K562 (cell line): ENCODE measurements at regions not wholly inside any gene's neighbourhood (a gene's known extent, or its start where the extent isn't known, plus 50 kb on each side); places are given as distances from the start of the nearest gene placed in this dataset.

Experiments
- ATAC-seq: fragments of 200-7000 bp; cut with Tn5 transposase; 3 replicates; pipeline ENCODE4 v1.9.1; 2020; ENCODE audit warnings: moderate library complexity
- BruUV-seq: library from RNA; stranded (reverse); fragments of 400-500 nt; replicated peaks from 2 replicates; lab custom pipeline; 2021; lab: Mats Ljungman, UMichigan
- CTCF ChIA-PET: fragments of 300-600 bp; formaldehyde crosslinking; extraction: SDS; loops from one replicate; lab custom pipeline; 2021; ENCODE audit warnings: low intra/inter-chr PET ratio; lab: Yijun Ruan, JAX
- POLR2A ChIA-PET: fragments of 300-600, 350-650 bp; sonication (Branson Sonifier 250); formaldehyde crosslinking; extraction: SDS; loops from one replicate; lab custom pipeline; 2021; ENCODE audit warnings: antibody characterized with exemption, inconsistent platforms; lab: Yijun Ruan, JAX
- DNase-seq, 4 experiments: peaks; one replicate each; pipeline versions ENCODE4 v3.0.0 to v3.0.0-alpha.2; 2011 to 2018; ENCODE audit warnings: low spot score in 3 of 4, mixed read lengths in 3 of 4; ENCODE audit errors: extremely low read depth in 1 of 4
- FAIRE-seq: peaks from 2 replicates; lab custom pipeline; 2011; peaks lifted over from hg19 to GRCh38; lab: Jason Lieb, UNC
- H2AFZ ChIP-seq: 2 replicates; pipeline ENCODE4 v1.6.0; 2011; ENCODE audit warnings: low read depth, low read length, control low read depth, inconsistent platforms
- H3K27ac ChIP-seq: fragments of 200-600 bp; 3 replicates; pipeline ENCODE4 v1.8.0; 2011; ENCODE audit warnings: low read depth, mild to moderate bottlenecking, control low read depth, inconsistent platforms, low read length, moderate library complexity, mixed read lengths; ENCODE audit errors: extremely low read depth
- H3K27me3 ChIP-seq, 2 experiments: fragments of 300-600 bp in 1 of 2; 2 replicates in 1 of 2; 3 replicates in 1 of 2; pipeline versions ENCODE4 v1.6.0 to v1.8.0; 2011; ENCODE audit warnings: inconsistent platforms in 2 of 2, low read length in 2 of 2, mild to moderate bottlenecking in 1 of 2, mixed read lengths in 1 of 2, moderate library complexity in 1 of 2; ENCODE audit not compliant: control insufficient read depth in 2 of 2, insufficient read depth in 2 of 2
- H3K36me3 ChIP-seq: fragments of 300-600 bp; 3 replicates; pipeline ENCODE4 v1.8.0; 2011; ENCODE audit warnings: mild to moderate bottlenecking, low read length, inconsistent platforms; ENCODE audit not compliant: control insufficient read depth, insufficient read depth
- H3K4me1 ChIP-seq, 2 experiments: fragments of 200-600 bp in 1 of 2; replicated peaks in 1 of 2; 2 replicates in 1 of 2; 3 replicates in 1 of 2; pipeline versions ENCODE4 v1.5.1 to v1.8.0; 2011; ENCODE audit warnings: inconsistent platforms in 2 of 2, low read length in 2 of 2, mild to moderate bottlenecking in 1 of 2, mixed read lengths in 1 of 2, moderate library complexity in 1 of 2; ENCODE audit not compliant: control insufficient read depth in 2 of 2, insufficient read depth in 2 of 2
- H3K4me2 ChIP-seq: 2 replicates; pipeline ENCODE4 v1.6.1; 2011; ENCODE audit warnings: low read length, control low read depth, inconsistent platforms, mixed read lengths; ENCODE audit not compliant: insufficient read depth
- H3K4me3 ChIP-seq: fragments of 200-600 bp; sonication (generic), shearing (Covaris generic); 2 replicates; pipeline ENCODE4 v1.5.1; 2016; ENCODE audit warnings: control low read depth, inconsistent platforms
- H3K79me2 ChIP-seq: fragments of 200-600 bp; 3 replicates; pipeline ENCODE4 v1.8.0; 2011; ENCODE audit warnings: low read length, inconsistent platforms; ENCODE audit not compliant: control insufficient read depth, insufficient read depth
- H3K9ac ChIP-seq, 2 experiments: 2 replicates each; pipeline versions ENCODE4 v1.6.0 to v1.6.1; 2011; ENCODE audit warnings: low read depth in 2 of 2, low read length in 2 of 2, control low read depth in 1 of 2, inconsistent platforms in 1 of 2, mild to moderate bottlenecking in 1 of 2, mixed read lengths in 1 of 2; ENCODE audit not compliant: insufficient read depth in 1 of 2
- H3K9me1 ChIP-seq: one replicate; pipeline ENCODE4 v1.6.0; 2011; ENCODE audit warnings: inconsistent platforms, mild to moderate bottlenecking, low read length, moderate library complexity; ENCODE audit not compliant: control insufficient read depth, insufficient read depth
- H3K9me3 ChIP-seq: replicated peaks from 2 replicates; pipeline ENCODE4 v1.5.1; 2011; ENCODE audit warnings: low read depth, low read length, inconsistent platforms; ENCODE audit not compliant: control insufficient read depth, insufficient read depth
- H4K20me1 ChIP-seq: replicated peaks from 2 replicates; pipeline ENCODE4 v1.6.1; 2011; ENCODE audit warnings: low read length, inconsistent platforms, mixed read lengths; ENCODE audit not compliant: control insufficient read depth, insufficient read depth
- BMI1 ChIP-seq: fragments of 150-350 bp; IDR thresholded peaks from 2 replicates; pipeline ENCODE4 v1.6.1; 2014; ENCODE audit warnings: low read length
- TCFL5 ChIP-seq: fragments of 250-450 bp; sonication (Bioruptor Pico); conservative IDR thresholded peaks from 2 replicates; pipeline ENCODE4 v1.6.1; 2021; ENCODE audit warnings: mild to moderate bottlenecking, moderate library complexity, matching md5 sums
- U2AF1 ChIP-seq: fragments of 200-400 bp; formaldehyde crosslinking; optimal IDR thresholded peaks from 2 replicates; pipeline ENCODE3; 2017; ENCODE audit warnings: mild to moderate bottlenecking, low read depth, low read length, moderate library complexity
- ZFP30 ChIP-seq: fragments of 250-450 bp; sonication (Bioruptor Pico); IDR thresholded peaks from 2 replicates; pipeline ENCODE4 v1.8.0; 2022; ENCODE audit warnings: moderate library complexity, mild to moderate bottlenecking, inconsistent platforms, borderline replicate concordance
- ZNF316 ChIP-seq: fragments of 450-650 bp; IDR thresholded peaks from 2 replicates; pipeline ENCODE4 v1.6.1; 2016
- WGBS: fragments of 100-300 bp; shearing (Covaris generic); methylation state at CpG from one replicate; pipeline ENCODE4 v1.1.6; 2016; ENCODE audit warnings: low coverage, mixed read lengths; ENCODE audit not compliant: insufficient coverage; ENCODE audit errors: missing lambda C conversion rate; 5-methylcytosine and 5-hydroxymethylcytosine counted together
- in situ Hi-C: fragments of 300-500 bp; cut with MboI; formaldehyde crosslinking; loops from 4 replicates; pipeline ENCODE4 v1.15.0; 2018; ENCODE audit warnings: inconsistent platforms, mixed read lengths
- intact Hi-C: fragments of 100-400 bp; cut with micrococcal nuclease; formaldehyde crosslinking; loops from 2 replicates; pipeline ENCODE4 v1.14.2; 2022
- TF ChIP-seq, protein P1 (sequence below): fragments of 250-450 bp; sonication (Bioruptor Pico); IDR thresholded peaks from 2 replicates; pipeline ENCODE4 v1.9.0; 2021; ENCODE audit warnings: mild to moderate bottlenecking
- TF ChIP-seq, protein P2 (sequence below): fragments of 250-450 bp; sonication (Bioruptor Pico); IDR thresholded peaks from 2 replicates; pipeline ENCODE4 v1.5.0; 2022; ENCODE audit warnings: mild to moderate bottlenecking

DNA sequence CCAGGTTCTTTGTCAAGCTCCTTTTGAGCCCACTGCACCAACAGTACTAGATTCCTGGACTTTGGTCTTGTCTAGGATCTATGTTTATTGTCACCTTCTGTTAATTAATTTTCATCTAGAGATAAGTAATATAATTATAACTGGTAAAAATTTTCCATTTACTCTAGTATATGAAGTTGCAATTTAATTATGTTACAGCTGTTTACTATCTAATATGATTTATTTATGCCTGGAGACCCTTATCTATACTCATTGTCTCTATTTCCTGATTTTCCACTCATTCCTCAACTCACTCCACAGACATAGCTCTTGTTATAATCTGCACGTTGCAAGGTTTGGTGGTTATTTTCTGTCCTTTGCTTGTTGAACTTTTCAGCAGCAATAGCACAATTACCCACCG is 63.2 kb upstream of the PHF14 start:
- ChIA-PET POLR2A (no interaction called here), CTCF (no interaction called here)
- Histone ChIP-seq H3K4me1 (no peaks in the 10 kb centered on the region; a peak in 1 of 5 replicates), H3K27me3 (no peaks in the 10 kb centered on the region), H2AFZ (no peak overlapping the region), H3K27ac (no peak overlapping the region), H3K9ac (no peak overlapping the region), H3K4me2 (no peak overlapping the region), H3K9me3 (peaks cover 3% of the 10 kb centered on the region; the same call in 1 of the 2 replicates), H3K9me1 (no peaks in the 10 kb centered on the region), H3K4me3 (no peak overlapping the region), H4K20me1 (no peaks in the 10 kb centered on the region), H3K36me3 (no peaks in the 10 kb centered on the region), H3K79me2 (no peaks in the 10 kb centered on the region)
- ATAC-seq (no peak), DNase-seq (no peak), FAIRE-seq (no peak)
- intact Hi-C loops = no loop called here
- TF ChIP-seq ZFP30 (CRISPR knock-in tag) = no peak
- TF ChIP-seq, protein P1, sequence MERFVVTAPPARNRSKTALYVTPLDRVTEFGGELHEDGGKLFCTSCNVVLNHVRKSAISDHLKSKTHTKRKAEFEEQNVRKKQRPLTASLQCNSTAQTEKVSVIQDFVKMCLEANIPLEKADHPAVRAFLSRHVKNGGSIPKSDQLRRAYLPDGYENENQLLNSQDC (CRISPR knock-in tag) = no peak
- no peak for TF ChIP-seq BMI1
- TF ChIP-seq U2AF1 = no peak
- TF ChIP-seq ZNF316 = no peak
- no peak for TF ChIP-seq TCFL5
- TF ChIP-seq, protein P2, sequence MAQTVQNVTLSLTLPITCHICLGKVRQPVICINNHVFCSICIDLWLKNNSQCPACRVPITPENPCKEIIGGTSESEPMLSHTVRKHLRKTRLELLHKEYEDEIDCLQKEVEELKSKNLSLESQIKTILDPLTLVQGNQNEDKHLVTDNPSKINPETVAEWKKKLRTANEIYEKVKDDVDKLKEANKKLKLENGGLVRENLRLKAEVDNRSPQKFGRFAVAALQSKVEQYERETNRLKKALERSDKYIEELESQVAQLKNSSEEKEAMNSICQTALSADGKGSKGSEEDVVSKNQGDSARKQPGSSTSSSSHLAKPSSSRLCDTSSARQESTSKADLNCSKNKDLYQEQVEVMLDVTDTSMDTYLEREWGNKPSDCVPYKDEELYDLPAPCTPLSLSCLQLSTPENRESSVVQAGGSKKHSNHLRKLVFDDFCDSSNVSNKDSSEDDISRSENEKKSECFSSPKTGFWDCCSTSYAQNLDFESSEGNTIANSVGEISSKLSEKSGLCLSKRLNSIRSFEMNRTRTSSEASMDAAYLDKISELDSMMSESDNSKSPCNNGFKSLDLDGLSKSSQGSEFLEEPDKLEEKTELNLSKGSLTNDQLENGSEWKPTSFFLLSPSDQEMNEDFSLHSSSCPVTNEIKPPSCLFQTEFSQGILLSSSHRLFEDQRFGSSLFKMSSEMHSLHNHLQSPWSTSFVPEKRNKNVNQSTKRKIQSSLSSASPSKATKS = no peak
- in situ Hi-C loops = no loop called here
- 5% methylated on average over 2 of the region's 2 CpGs for WGBS
- no TSS peak for BruUV-seq
